Activated CD8-positive, alpha-beta T cell treated with anti-CD3 and anti-CD28 coated beads, Interleukin-2, amount 10 ng/mL, durations not matched to agents 7 days and 5 days (primary cell): ENCODE measurements at regions not wholly inside any gene's neighbourhood (a gene's known extent, or its start where the extent isn't known, plus 50 kb on each side); places are given as distances from the start of the nearest gene placed in this dataset.

Experiments used
- ATAC-seq: fragments of 150-1000 bp; cut with Tn5 transposase; one replicate; pipeline ENCODE4 v1.10.0; 2021; ENCODE audit warnings: moderate library complexity
- CTCF ChIA-PET: fragments of 350-600 bp; sonication (Branson Sonifier 250); formaldehyde crosslinking; loops from one replicate; lab custom pipeline; 2021; ENCODE audit warnings: antibody characterized with exemption; lab: Charles Lee
- POLR2A ChIA-PET: fragments of 350-600 bp; sonication (Branson Sonifier 250); formaldehyde crosslinking; loops from one replicate; lab custom pipeline; 2021; ENCODE audit warnings: antibody characterized with exemption; lab: Charles Lee
- DNase-seq: peaks from one replicate; pipeline ENCODE4 v3.0.0-alpha.2; 2020
- H3K27ac Mint-ChIP-seq: one replicate; pipeline ENCODE4 v1.8.0; 2021; ENCODE audit warnings: mild to moderate bottlenecking, mixed read lengths
- H3K27me3 Mint-ChIP-seq: one replicate; pipeline ENCODE4 v1.8.0; 2021; ENCODE audit warnings: low read depth, mixed read lengths
- H3K36me3 Mint-ChIP-seq: one replicate; pipeline ENCODE4 v1.8.0; 2021; ENCODE audit warnings: low read depth, mixed read lengths
- H3K4me1 Mint-ChIP-seq: one replicate; pipeline ENCODE4 v1.8.0; 2021; ENCODE audit warnings: low read depth, mixed read lengths
- H3K4me3 Mint-ChIP-seq: one replicate; pipeline ENCODE4 v1.8.0; 2021; ENCODE audit warnings: mild to moderate bottlenecking, mixed read lengths
- H3K9me3 Mint-ChIP-seq: one replicate; pipeline ENCODE4 v1.8.0; 2022; ENCODE audit warnings: mixed read lengths; ENCODE audit not compliant: insufficient read depth

- H3K27me3 Mint-ChIP-seq = peaks cover 11% of the 10 kb centered on the region
- no peak for DNase-seq
- POLR2A ChIA-PET = no interaction called here
- CTCF ChIA-PET = no interaction called here
- H3K4me3 Mint-ChIP-seq = no peak overlapping the region
- H3K9me3 Mint-ChIP-seq = no peaks in the 10 kb centered on the region
- no peaks in the 10 kb centered on the region for H3K36me3 Mint-ChIP-seq
- H3K27ac Mint-ChIP-seq = no peak overlapping the region
- ATAC-seq = no peak
- peaks cover 2% of the 10 kb centered on the region for H3K4me1 Mint-ChIP-seq
Measured at GRCh38 chr1:63129184-63129583, 193.2 kb upstream of the FOXD3 start.

- Mint-ChIP-seq H3K27ac (no peak overlapping the region), H3K4me3 (no peak overlapping the region), H3K27me3 (peaks cover 11% of the 10 kb centered on the region), H3K4me1 (no peaks in the 10 kb centered on the region), H3K36me3 (no peaks in the 10 kb centered on the region), H3K9me3 (no peaks in the 10 kb centered on the region)
- DNase-seq = no peak
- ATAC-seq = no peak
- ChIA-PET POLR2A (no interaction called here), CTCF (no interaction called here)
Measured at GRCh38 chr1:63129855-63130254, 192.5 kb upstream of the FOXD3 start.

- no peaks in the 10 kb centered on the region for H3K36me3 Mint-ChIP-seq
- no peak for DNase-seq
- ChIA-PET CTCF (no interaction called here), POLR2A (no interaction called here)
- H3K9me3 Mint-ChIP-seq = no peaks in the 10 kb centered on the region
- ATAC-seq = no peak
- H3K27me3 Mint-ChIP-seq = peaks cover 6% of the 10 kb centered on the region
- no peak overlapping the region for H3K27ac Mint-ChIP-seq
- H3K4me1 Mint-ChIP-seq = no peaks in the 10 kb centered on the region
- no peak overlapping the region for H3K4me3 Mint-ChIP-seq
Measured at GRCh38 chr1:63134501-63135173, 187.7 kb upstream of the FOXD3 start.

GRCh38 chr1:63135174-63135512, 187.2 kb upstream of the FOXD3 start:
- Mint-ChIP-seq H3K27ac (no peak overlapping the region), H3K4me1 (no peaks in the 10 kb centered on the region), H3K27me3 (peaks cover 3% of the 10 kb centered on the region), H3K9me3 (no peaks in the 10 kb centered on the region), H3K36me3 (no peaks in the 10 kb centered on the region), H3K4me3 (no peak overlapping the region)
- no peak for DNase-seq
- no peak for ATAC-seq
- POLR2A ChIA-PET = no interaction called here
- CTCF ChIA-PET = no interaction called here

GRCh38 chr1:63135801-63136200, 186.6 kb upstream of the FOXD3 start:
- DNase-seq = no peak
- no peak for ATAC-seq
- Mint-ChIP-seq H3K27ac (no peak overlapping the region), H3K36me3 (no peaks in the 10 kb centered on the region), H3K9me3 (no peaks in the 10 kb centered on the region), H3K4me3 (no peak overlapping the region), H3K27me3 (peaks cover 3% of the 10 kb centered on the region), H3K4me1 (no peaks in the 10 kb centered on the region)
- CTCF ChIA-PET = no interaction called here
- POLR2A ChIA-PET = no interaction called here

- no peak for DNase-seq
- ChIA-PET CTCF (no interaction called here), POLR2A (no interaction called here)
- Mint-ChIP-seq H3K36me3 (no peaks in the 10 kb centered on the region), H3K4me1 (no peaks in the 10 kb centered on the region), H3K27me3 (no peaks in the 10 kb centered on the region), H3K27ac (no peak overlapping the region), H3K4me3 (no peak overlapping the region), H3K9me3 (no peaks in the 10 kb centered on the region)
- ATAC-seq = no peak
Measured at GRCh38 chr1:63142001-63142400, 180.4 kb upstream of the FOXD3 start.

- DNase-seq = no peak
- no peak overlapping the region for H3K4me3 Mint-ChIP-seq
- no peaks in the 10 kb centered on the region for H3K4me1 Mint-ChIP-seq
- no peak overlapping the region for H3K27ac Mint-ChIP-seq
- H3K9me3 Mint-ChIP-seq = no peaks in the 10 kb centered on the region
- no peak for ATAC-seq
- no peaks in the 10 kb centered on the region for H3K27me3 Mint-ChIP-seq
- ChIA-PET CTCF (no interaction called here), POLR2A (no interaction called here)
- no peaks in the 10 kb centered on the region for H3K36me3 Mint-ChIP-seq
Measured at GRCh38 chr1:63143482-63143881, 178.9 kb upstream of the FOXD3 start.

GRCh38 chr1:63147783-63148182, 174.6 kb upstream of the FOXD3 start:
- DNase-seq (no peak), ATAC-seq (no peak)
- Mint-ChIP-seq H3K27me3 (no peaks in the 10 kb centered on the region), H3K4me3 (no peak overlapping the region), H3K9me3 (no peaks in the 10 kb centered on the region), H3K4me1 (no peaks in the 10 kb centered on the region), H3K36me3 (no peaks in the 10 kb centered on the region), H3K27ac (no peak overlapping the region)
- ChIA-PET POLR2A (no interaction called here), CTCF (no interaction called here)

- Mint-ChIP-seq H3K27ac (no peak overlapping the region), H3K9me3 (no peaks in the 10 kb centered on the region), H3K4me3 (no peak overlapping the region), H3K27me3 (peaks cover 2% of the 10 kb centered on the region), H3K36me3 (no peaks in the 10 kb centered on the region), H3K4me1 (no peaks in the 10 kb centered on the region)
- no peak for ATAC-seq
- ChIA-PET CTCF (interaction anchor here (1.1 to 1.6 kb wide), 5 partner anchors 9 to 310 kb away, joined by 3 to 7 read pairs (median 3); no protein-coding TSS in a partner anchor), POLR2A (no interaction called here)
- peak; percentile 21 for DNase-seq
Measured at GRCh38 chr1:63148825-63149645, 173.3 kb upstream of the FOXD3 start.

- Mint-ChIP-seq H3K27me3 (peaks cover 7% of the 10 kb centered on the region), H3K36me3 (no peaks in the 10 kb centered on the region)
- CTCF ChIA-PET = no interaction called here
Measured at GRCh38 chr1:63152572-63152971, 169.8 kb upstream of the FOXD3 start.

GRCh38 chr1:63155437-63155836, 166.9 kb upstream of the FOXD3 start:
- Mint-ChIP-seq H3K27ac (no peak overlapping the region), H3K36me3 (no peaks in the 10 kb centered on the region), H3K4me3 (no peak overlapping the region), H3K27me3 (peaks cover 7% of the 10 kb centered on the region), H3K4me1 (no peaks in the 10 kb centered on the region), H3K9me3 (no peaks in the 10 kb centered on the region)
- ChIA-PET CTCF (no interaction called here), POLR2A (no interaction called here)
- ATAC-seq = no peak
- DNase-seq = no peak

More at GRCh38 chr1:63152572-63152971, 169.8 kb upstream of the FOXD3 start:
- H3K4me3 Mint-ChIP-seq = no peak overlapping the region
- POLR2A ChIA-PET = no interaction called here
- ATAC-seq = no peak
- no peaks in the 10 kb centered on the region for H3K4me1 Mint-ChIP-seq
- DNase-seq = no peak
- H3K27ac Mint-ChIP-seq = no peak overlapping the region
- H3K9me3 Mint-ChIP-seq = no peaks in the 10 kb centered on the region

- ATAC-seq = no peak
- ChIA-PET CTCF (no interaction called here), POLR2A (no interaction called here)
- no peak overlapping the region for H3K27ac Mint-ChIP-seq
- peaks cover 7% of the 10 kb centered on the region for H3K27me3 Mint-ChIP-seq
- no peaks in the 10 kb centered on the region for H3K4me1 Mint-ChIP-seq
- no peaks in the 10 kb centered on the region for H3K9me3 Mint-ChIP-seq
- DNase-seq = no peak
- H3K36me3 Mint-ChIP-seq = no peaks in the 10 kb centered on the region
- H3K4me3 Mint-ChIP-seq = no peak overlapping the region
Measured at GRCh38 chr1:63157085-63157484, 165.3 kb upstream of the FOXD3 start.
